GM18498 (cell line): ENCODE measurements at regions not wholly inside any gene's neighbourhood (a gene's known extent, or its start where the extent isn't known, plus 50 kb on each side); places are given as distances from the start of the nearest gene placed in this dataset.
"Not testable (repeated sequence)": the region's sequence is repeated elsewhere in the genome, so short reads cannot be mapped to it uniquely, and the experiment has no call there.

Source experiments
- ATAC-seq: cut with Tn5 transposase; IDR thresholded peaks from one replicate; pipeline ENCODE4 v1.9.1; 2021; ENCODE audit warnings: mild to moderate bottlenecking, moderate library complexity; ENCODE audit not compliant: unreplicated experiment

GRCh38 chr15:28614420-28614819 lies 61.1 kb downstream of the GOLGA6L25 start:
- not testable (repeated sequence) for ATAC-seq

- ATAC-seq: peak; percentile 43
These were observed 68.3 kb downstream of the GOLGA6L25 start for GRCh38 chr15:28621704-28622103.

- peak; percentile 80 for ATAC-seq
These were observed 68.8 kb downstream of the GOLGA6L25 start for GRCh38 chr15:28622197-28622596.

- not testable (repeated sequence) for ATAC-seq
These were observed 71.0 kb downstream of the GOLGA6L25 start for GRCh38 chr15:28624381-28624780.

GRCh38 chr15:28639016-28639415 lies 73.2 kb downstream of the GOLGA8M start:
- ATAC-seq: not testable (repeated sequence)
